CD4-positive, alpha-beta T cell treated with Interferon gamma for 1 hour (primary cell): ENCODE measurements at regions not wholly inside any gene's neighbourhood (a gene's known extent, or its start where the extent isn't known, plus 50 kb on each side); places are given as distances from the start of the nearest gene placed in this dataset.
"Not testable (repeated sequence)": the region's sequence is repeated elsewhere in the genome, so short reads cannot be mapped to it uniquely, and the experiment has no call there.

Source experiments
- DNase-seq: peaks from one replicate; pipeline ENCODE4 v3.0.0-alpha.2; 2020

- DNase-seq = no peak
Measured at GRCh38 chr12:90585640-90586304, 369.2 kb downstream of the CCER1 start.

GRCh38 chr12:90576707-90577106 is 378.3 kb downstream of the CCER1 start:
- no peak for DNase-seq

- no peak for DNase-seq
Measured at GRCh38 chr12:90575995-90576394, 379.0 kb downstream of the CCER1 start.

- no peak for DNase-seq
Measured at GRCh38 chr12:90574676-90575075, 380.3 kb downstream of the CCER1 start.

GRCh38 chr12:90572778-90573177 is 382.2 kb downstream of the CCER1 start:
- DNase-seq = no peak

- no peak for DNase-seq
Measured at GRCh38 chr12:90569685-90570084, 385.3 kb downstream of the CCER1 start.

DNA sequence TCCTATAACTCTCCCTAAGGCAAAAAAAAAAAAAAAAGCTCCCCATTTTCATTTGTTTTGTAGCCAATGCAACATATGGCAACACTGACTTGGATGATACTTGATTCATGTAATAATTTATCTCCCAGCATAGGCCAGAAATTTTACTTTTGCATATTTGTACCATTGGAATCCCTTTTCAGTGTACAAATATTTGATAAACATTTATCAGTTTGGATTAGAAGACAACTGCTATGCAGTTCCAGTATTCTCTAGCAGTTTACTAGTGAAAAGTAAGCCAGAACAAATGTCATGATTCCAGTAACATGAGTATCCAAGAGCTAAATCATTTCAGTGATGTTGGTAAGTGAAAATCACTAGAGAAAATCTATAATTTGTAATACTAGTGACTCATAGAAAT is 392.3 kb downstream of the CCER1 start:
- no peak for DNase-seq

DNA sequence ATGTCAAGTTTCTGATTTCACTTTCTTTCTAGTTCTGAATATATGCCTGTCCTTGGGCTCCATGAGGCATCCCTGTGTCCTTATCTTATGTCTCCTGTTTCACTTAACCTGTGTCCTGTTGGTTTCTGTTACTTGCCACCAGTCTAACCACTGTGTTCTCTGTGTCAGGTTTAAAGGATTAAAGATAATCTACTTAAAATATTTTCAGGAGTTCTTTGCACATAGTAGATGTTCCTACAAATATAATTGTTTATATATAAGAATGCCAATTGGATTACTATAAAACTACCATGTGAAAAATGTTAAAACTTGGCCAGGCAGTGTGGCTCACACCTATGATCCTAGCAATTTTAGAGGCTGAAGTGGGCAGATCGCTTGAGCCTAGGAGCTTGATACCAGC is 406.4 kb downstream of the CCER1 start:
- DNase-seq = no peak

DNA sequence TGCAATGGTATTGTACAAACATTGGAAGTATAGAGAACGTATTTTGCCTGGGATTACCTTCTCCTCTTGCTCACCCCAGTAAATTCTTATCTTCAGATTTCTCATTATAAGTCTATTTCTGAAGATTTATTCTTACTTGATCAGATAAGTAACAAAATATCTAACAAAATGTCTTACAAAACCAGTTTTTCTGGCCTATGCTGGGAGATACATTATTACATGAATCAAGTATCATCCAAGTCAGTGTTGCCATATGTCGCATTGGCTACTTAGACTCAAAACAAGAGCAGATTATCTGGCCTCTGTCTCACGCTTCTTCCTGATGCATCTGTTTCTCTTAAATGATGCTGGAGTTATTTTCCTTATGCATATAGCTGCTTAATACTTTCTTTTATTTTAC is 408.5 kb downstream of the CCER1 start:
- no peak for DNase-seq

DNA sequence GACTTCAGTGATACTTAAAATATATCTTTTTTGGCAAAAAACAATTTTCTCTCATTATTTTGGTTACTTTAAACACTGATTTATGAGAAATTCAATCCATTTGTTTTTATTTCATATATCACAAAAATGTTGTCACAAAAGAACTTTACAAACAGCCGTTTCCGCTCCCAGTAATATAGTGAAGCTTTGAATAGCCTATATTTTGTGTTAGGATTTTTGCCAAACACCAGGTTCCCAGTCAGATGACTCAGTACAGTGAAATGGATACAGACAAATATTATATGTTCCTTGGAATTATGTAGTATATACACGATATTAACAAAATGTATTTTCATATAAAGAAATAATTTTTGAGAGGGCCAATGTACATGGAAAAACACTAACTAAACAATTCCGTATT is 411.1 kb downstream of the CCER1 start:
- DNase-seq = no peak

DNA sequence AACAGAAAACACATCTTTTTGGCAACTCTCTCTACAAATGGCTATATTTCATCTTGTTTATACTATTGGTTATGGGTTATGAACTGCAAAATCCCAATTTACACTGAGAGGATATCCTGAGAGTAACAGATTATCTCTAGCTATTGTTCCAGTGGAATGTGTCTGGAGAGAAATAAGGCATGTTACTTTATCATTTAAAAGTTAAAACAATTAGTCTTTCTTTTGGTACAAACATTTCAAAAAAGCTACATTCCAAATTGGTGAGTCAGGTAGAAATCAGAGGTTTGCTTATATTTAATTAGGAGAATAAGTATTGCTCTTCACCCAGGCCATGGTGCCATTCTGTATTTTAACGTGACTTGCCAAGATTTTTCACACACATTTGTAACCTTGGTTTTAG is 411.6 kb downstream of the CCER1 start:
- DNase-seq = no peak

DNA sequence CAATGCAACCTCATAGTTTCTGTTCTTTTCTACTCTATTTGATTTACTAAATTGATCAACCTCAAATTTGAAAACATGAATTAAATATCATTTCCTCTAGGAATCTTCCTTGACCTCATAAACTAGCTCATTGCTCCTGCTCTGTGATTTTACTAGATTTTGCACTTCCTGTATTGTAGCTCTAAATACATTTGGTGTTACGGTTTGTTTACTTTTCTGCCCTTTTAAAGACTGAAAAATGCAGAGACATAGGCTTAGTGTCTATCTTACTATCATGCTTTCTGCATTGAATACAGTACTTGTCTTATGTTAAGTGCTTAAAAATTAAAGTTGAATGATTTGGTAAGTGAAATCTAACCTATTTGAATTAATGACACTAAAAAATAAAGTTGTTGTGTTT is 412.1 kb downstream of the CCER1 start:
- not testable (repeated sequence) for DNase-seq

- DNase-seq = not testable (repeated sequence)
Measured at GRCh38 chr12:90533828-90534227, 421.1 kb downstream of the CCER1 start.

DNA sequence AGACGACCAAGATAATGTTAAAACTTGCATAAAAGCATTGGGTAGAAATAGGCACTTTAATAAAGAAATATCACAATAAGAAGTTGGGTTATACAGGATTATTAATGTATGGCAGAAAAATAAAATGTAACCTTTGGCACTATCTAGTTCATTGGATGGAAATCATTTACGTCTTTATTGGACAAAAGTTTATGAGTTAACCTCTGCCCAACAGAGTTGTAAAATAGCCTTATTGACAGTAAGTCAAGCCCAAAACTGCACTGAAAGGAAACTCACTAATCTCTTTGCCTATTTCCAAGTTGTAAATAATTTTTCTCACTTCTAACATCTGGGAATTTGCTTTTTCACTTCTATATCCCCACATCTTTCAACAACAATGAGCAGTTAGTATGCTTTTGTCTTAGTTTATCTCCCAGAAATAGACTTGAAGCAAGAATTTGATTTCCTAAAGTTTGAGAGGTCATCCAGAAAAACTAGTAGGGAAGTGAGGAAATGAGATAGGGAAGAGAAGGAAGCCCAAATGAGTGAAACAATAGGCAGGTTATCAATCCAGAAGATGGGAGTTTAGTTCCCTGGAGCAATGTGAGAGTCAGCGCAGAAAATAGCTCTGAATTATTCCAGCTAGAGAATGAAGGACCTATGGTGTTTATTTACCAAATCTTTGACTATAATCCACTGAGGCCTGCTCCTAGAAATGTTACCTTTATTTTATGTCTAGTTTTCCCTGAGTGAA is 434.8 kb downstream of the CCER1 start:
- DNase-seq = no peak

- no peak for DNase-seq
Measured at GRCh38 chr12:90519285-90519684, 435.7 kb downstream of the CCER1 start.

DNA sequence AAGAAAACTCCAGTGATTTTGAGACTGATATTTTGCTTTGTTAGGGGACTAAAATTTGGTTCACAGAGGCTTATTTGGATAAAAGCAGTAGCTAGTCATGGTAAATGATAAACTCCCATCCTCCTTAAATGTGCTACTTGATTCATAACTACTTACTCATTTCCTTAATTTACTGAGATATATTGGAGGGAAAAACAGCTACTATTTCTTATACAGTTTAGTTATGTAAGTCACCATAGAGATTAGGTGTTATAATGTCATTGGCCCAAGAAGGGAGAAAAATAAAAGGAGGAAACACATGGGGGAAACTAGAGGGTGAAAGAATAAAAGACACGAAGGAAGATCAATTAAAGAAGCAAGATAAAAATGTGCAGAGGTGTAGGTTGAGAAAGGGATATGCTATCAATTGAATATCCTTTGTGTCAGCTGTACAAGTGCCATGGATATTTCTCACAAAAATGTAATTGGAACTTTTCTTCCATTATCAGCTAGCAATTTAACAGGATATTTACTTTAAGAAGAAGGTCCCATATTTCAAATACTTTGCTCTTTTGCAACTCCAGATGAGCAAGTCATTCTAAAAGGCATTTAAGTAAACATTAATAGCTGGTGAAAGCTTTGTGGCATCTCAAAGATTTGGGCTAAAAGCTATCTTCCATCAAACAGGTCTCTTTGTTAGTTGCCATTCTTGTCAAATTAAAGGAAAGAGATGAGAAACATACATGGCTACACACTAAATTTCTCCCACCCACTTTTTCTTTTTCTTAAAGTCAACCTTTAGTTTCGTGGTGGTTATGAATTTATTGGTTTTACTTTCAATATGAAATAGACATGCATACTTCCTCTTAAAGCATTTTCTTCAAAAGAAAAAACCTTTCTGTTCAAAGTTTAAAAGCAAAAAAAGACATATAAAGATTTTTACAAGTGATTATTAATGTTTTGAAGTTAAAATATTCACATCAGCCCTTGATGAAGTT is 439.5 kb downstream of the CCER1 start:
- DNase-seq = no peak

DNA sequence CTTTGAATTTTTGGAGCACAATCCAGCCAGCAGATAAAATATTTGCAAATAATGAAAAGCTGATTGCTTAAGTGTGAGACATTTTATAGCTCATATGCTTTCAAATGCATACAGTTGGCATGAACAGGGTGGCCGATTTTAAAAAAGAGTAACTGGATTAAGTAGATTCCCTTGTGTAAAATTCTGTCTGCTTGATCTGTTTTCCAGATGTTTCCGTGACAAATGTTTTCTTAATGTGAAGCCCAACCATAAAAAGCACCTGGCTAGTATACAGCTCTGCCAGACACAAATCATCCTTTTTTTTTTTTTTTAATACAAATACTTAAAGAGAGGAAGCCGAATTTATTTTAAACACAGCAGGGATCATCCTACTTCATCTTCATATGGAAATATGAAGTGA is 440.7 kb downstream of the CCER1 start:
- DNase-seq = no peak

GRCh38 chr12:90512518-90512917 is 442.5 kb downstream of the CCER1 start:
- DNase-seq = no peak

- no peak for DNase-seq
Measured at GRCh38 chr12:90510948-90511347, 444.0 kb downstream of the CCER1 start.

DNA sequence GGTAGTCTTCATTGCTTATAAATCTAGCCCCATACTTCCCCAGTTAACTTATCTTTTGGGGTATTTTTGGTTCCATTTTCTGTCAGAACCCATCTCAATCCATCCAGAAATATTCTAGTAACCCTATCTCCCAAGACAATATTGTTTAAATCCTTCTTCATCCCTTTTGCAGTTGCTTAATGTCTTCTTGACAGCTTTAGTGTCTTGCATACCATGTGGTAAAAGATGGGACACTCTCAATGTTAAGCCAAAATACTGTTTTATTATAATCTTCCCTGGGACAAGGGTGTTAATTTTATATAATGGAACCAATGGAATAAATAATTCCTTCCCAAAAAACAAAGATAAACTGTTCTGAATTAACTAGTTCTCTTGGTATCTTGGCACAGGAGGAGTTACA is 450.2 kb downstream of the CCER1 start:
- no peak for DNase-seq

- DNase-seq = no peak
Measured at GRCh38 chr12:90502070-90502469, 452.9 kb downstream of the CCER1 start.

- no peak for DNase-seq
Measured at GRCh38 chr12:90501412-90501811, 453.6 kb downstream of the CCER1 start.

- DNase-seq = no peak
Measured at GRCh38 chr12:90499795-90500194, 455.2 kb downstream of the CCER1 start.
